Stimulated activated CD8-positive, alpha-beta memory T cell treated with anti-CD3 and anti-CD28 coated beads, Interleukin-15, amount 100 ng/mL, for 48 hours (primary cell): ENCODE measurements at regions not wholly inside any gene's neighbourhood (a gene's known extent, or its start where the extent isn't known, plus 50 kb on each side); places are given as distances from the start of the nearest gene placed in this dataset.

ENCODE experiments used
- DNase-seq, 2 donors: peaks; one replicate each; pipeline ENCODE4 v3.0.0-alpha.2; 2020; ENCODE audit warnings: low read depth in 2 of 2

- DNase-seq, result no peak
These were observed 191.6 kb upstream of the STT3B start for GRCh38 chr3:31341130-31341529.

DNA sequence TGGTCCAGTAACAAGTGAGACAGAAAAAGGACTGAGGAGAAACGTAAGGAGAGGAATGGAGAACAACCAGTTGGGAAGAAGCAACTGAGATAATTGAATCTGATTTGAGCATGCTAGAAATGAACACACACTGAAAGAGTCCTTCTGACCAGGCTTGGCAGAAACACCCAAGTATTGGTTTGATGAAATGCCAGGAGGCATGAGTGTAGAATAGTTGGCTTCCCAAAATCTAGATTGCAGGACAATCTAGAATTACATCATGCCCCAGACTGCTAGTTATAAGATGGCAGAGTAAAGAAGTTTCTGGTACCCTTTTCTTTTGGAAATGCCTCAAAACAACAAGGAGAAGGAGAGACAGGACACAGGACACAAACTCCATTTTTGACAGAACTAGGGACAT lies 189.7 kb upstream of the STT3B start:
- DNase-seq, result no peak

DNA sequence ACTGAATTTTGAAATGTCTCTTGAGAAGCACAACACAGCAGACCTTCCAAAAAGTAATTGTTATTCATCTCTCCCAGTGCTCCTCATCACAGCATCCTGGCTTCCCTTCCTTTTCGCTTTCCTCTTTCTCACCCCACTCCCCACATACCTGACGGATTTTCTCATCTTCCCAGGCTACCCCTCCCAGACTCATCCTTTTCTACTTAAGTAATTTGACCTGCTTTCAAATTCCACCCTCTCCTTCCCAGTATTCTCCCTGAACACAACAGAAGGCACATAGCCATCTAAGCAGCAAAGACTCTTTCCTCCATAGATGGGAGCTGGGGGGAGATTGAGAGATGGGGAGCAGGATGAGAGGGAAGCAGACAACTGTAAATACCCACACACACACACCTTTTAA lies 187.1 kb upstream of the STT3B start:
- DNase-seq, result no peak

- DNase-seq, result no peak
These were observed 186.2 kb upstream of the STT3B start for GRCh38 chr3:31346542-31346979.

DNA sequence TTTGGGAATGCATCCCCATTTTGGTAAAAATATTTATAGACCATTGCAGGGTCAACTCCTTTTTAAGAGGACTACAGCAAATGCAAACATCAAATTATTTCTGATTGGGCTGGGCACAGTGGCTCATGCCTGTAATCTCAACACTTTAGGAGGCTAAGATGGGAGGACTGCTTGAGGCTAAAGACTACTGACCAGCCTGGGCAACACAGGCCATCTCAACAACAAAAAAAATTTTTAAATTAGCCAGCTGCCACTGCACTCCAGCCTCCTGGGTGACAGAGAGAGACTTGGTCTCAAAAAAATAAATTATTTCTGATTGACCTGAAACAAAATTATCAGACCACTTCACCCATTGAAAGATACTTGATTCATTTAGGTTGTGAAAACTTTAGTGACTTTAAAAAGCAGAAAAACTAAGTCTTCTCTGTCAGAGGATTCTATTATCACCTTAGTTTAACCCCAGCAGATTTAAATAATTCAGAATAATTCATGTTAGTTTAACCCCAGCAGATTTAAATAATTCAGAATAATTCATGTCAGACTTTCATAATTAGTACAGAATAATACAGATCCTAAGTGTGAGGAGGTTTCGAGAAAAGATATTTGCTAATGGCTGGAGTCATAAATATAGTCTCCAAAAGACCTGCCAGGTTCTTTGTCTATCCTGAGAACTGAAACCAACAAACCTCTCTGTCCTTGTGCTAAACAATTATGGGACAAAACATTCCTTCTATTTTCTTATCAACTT lies 183.6 kb upstream of the STT3B start:
- no peak for DNase-seq

GRCh38 chr3:31350307-31350706 lies 182.4 kb upstream of the STT3B start:
- no peak for DNase-seq

- DNase-seq, result no peak
These were observed 180.4 kb upstream of the STT3B start for GRCh38 chr3:31352331-31352730.

- no peak for DNase-seq
These were observed 179.6 kb upstream of the STT3B start for GRCh38 chr3:31353166-31353565.

DNA sequence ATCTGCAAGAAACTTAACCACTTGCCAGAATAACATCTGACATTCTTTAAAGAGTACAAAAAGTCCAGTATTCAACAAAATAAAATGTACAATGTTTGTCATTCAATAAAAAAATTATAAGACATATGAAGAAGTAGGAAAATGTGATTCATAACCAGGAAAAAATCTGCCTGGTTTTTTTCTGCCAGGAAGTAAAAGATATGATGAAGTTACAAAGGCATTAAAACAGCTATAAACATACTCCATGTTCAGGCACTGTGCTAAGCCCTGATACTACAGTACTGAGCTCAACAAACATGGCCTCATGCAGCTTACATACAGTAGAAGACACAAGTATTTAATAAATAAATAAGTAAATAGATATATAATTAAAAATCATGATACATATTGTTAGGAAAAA lies 178.4 kb upstream of the STT3B start:
- DNase-seq, result no peak

DNA sequence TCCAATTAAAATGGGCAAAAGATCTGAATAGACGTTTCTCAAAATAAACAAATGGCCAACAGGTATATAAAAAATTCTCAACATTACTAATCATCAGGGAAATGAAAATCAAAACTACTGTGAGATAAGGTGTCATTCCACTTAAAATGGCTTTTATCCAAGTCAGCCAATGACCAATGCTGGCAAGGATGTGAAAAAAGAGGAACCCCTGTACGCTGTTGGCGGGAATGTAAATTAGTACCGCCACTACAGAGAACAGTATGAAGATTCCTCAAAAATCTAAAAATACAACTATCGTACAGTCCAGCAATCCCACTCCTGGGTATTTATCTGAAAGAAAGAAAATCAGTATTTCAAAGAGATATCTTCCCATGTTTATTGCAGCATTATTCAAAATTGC lies 176.9 kb upstream of the STT3B start:
- DNase-seq, result no peak

- DNase-seq, result no peak
These were observed 175.8 kb upstream of the STT3B start for GRCh38 chr3:31356941-31357340.

DNA sequence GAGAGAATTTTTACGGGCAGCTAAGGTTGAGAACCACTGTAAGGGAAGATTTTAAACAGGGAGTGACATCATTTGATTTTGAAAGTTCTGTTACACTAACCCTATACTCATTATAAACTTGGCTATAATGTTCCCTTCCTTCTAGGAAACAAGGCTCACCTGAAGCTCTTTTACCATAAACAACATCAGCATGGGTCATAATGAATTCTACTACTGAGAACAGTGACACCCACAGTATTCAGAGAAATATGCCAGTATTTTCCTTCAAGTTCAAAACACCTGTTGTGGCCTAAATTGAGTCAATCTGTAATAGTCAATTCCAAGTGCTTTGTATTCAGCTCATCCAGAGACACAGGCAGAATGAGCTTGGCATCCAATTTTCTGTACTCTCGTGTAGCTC lies 175.3 kb upstream of the STT3B start:
- no peak for DNase-seq

DNA sequence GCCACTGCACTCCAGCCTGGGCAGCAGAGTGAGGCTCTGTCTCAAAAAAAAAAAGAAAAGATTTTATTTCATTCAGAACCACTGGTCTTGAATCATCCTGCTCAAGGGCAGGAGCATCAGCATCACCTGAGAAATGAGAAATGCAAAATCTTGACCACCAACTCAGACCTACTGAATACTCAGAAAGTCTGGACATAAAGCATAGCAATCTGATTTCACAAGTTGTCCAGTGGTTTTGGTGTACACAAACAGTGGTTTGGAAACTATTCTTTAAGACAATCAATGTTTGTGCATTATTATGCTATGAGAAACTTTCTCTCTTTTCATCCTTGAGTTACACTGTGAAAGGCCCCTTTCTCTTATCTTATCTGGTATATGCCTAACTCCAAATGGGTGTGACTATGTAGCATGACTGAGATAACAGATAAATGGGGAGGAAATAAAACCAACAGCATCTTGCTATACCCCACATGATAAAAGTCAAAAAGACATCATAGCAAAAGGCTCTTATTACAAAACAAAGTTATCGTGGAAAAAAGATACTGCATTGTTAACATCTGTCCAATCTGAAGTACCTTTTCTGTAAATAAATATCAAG lies 174.2 kb upstream of the STT3B start:
- no peak for DNase-seq

- DNase-seq, result no peak
These were observed 171.1 kb upstream of the STT3B start for GRCh38 chr3:31361371-31362273.

DNA sequence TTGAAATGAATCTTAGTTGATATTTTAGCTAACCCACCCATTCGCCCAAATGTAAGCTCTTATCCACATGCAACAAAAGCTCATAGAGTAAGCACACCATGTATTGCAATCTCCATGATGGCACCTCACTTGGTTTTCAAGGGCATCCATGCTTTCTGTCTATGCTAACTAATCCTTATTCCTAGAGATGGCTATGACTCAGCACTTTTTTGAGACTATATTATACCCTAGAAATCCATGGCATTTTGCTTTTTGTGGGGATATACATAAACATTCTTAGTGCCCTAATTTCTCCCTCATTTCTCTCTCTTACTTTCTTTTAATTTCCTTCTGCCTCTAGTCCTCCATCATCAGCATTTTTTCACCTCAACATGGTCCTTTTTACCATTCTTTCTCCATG lies 168.5 kb upstream of the STT3B start:
- DNase-seq, result no peak

GRCh38 chr3:31364711-31365110 lies 168.0 kb upstream of the STT3B start:
- no peak for DNase-seq

- DNase-seq, result no peak
These were observed 165.2 kb upstream of the STT3B start for GRCh38 chr3:31367518-31367917.

GRCh38 chr3:31369637-31370379 lies 162.9 kb upstream of the STT3B start:
- no peak for DNase-seq

DNA sequence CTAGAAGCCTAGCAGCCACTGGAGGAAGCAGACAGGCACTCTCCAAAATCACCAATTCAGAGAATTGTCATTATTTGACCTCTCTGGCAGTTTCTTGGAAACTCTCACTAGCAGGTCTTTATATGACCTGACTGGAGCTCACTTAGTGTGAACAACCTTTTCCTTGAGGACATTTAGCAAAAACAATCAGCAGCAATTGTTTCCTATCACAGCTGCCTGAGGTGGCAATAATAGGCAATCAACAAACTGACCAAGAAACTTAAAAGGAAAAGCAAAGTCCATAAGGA lies 162.4 kb upstream of the STT3B start:
- DNase-seq, result no peak

- DNase-seq, result no peak
These were observed 162.0 kb upstream of the STT3B start for GRCh38 chr3:31370681-31371080.

DNA sequence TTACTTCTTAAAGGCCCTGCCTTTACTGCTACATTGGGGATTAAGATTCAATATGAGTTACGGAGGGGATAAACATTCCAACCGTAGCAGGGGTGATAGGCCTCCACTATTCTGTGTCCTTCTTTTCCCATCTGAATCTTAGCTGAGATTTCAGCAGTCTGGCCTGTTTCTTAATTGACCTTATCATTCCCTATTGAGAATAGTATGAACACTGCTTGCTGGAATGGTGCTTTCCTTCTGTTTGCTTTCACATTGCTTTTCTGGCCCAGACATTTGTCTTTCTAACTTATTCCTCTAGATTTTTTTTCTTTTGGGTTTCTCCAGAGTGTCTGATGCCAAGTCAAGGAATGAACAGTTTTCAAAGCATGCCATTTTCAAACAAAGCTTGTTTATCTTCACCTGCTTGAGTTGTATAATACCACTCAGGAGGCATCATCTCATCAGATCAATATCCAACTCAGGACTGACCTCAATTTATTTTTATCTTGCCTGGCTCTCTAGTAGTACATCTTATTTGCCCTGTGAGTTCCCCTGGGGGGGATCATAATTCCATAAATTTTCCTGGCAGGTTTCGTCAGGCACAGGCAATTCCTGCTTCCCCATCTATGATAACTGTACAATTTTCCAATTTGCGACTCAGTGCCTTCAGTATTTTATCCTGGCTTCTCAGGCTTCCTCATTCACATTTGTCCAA lies 161.1 kb upstream of the STT3B start:
- DNase-seq, result no peak

- no peak for DNase-seq
These were observed 159.0 kb upstream of the STT3B start for GRCh38 chr3:31373681-31374080.
